CD4-positive, alpha-beta T cell treated with Interleukin-15 for 1 hour (primary cell): ENCODE measurements at regions not wholly inside any gene's neighbourhood (a gene's known extent, or its start where the extent isn't known, plus 50 kb on each side); places are given as distances from the start of the nearest gene placed in this dataset.

Source experiments
- DNase-seq: peaks from one replicate; pipeline ENCODE4 v3.0.0-alpha.2; 2020

- no peak for DNase-seq
Observed at GRCh38 chr1:87937831-87938395, 609.2 kb downstream of the LMO4 start.

GRCh38 chr1:87938631-87939030, 610.0 kb downstream of the LMO4 start:
- no peak for DNase-seq

- no peak for DNase-seq
Observed at GRCh38 chr1:87939444-87939843, 610.8 kb downstream of the LMO4 start.

DNA sequence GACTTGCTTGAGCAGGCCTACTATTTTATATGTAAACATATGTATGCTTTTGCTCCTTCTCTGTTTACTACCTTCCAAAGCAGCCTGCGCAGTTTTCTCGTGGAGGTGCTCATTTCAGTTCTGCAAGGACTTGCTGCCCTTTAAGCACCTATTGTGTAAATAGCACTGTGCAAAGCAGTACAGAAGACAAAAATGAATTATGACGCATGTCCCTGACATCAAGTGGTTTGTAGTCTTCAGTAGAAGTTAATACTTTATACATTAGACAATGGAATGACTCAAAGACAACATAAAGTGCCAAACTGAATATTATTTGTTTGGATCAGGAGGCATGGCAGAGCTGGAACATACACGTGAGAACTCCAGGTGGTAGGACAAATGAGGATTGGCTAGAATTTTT, 611.7 kb downstream of the LMO4 start:
- no peak for DNase-seq

DNA sequence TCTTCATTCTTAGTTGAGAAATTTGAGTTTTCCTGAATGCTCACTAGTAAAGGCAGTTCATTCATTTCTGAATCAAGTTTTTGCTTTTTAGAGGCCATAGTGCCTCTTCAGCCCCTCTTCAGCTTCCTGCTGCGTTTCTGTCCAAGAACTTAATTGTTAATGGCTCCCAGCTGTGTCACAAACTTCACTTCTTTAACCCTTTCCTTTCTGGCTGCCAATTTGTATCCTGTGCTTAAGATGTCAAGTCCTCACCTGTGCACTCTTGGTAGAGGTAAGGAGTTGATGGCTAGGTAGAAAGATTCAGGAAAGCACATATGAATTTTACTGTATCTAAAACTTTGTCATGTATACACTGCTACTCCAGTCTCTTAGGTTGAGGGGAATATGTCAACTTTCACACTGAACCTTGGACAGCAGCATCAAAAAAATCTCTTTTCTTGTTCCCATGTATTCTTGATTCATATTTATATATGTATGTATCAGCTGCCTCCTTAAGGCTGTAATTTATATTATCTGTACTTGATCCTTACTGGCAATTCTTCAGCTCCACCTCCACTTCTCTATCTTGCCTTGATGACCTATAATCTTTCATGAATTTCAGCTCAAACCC, 612.8 kb downstream of the LMO4 start:
- DNase-seq: no peak

GRCh38 chr1:87942165-87942564, 613.5 kb downstream of the LMO4 start:
- no peak for DNase-seq

DNA sequence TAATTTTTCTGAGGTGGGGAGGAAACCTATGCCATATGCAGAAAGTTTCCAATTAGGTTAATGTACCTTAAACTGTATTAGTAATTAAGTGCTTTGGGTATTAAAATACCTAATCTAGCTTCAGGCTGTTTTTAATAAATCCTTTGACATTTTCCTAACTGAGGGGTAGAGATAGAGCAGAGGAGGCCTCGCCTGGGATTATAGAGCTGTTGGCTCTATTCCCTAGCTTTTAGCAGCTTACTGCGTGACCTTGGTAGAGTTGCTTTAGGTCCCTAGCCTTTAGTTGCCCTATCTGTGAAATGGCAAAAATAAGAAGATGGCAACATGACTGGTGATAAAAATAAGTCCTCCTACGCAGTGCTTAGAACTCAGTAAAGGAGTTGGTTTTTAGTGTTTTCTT, 621.0 kb downstream of the LMO4 start:
- no peak for DNase-seq

GRCh38 chr1:87950369-87950768, 621.7 kb downstream of the LMO4 start:
- no peak for DNase-seq

- DNase-seq: no peak
Observed at GRCh38 chr1:87951409-87951808, 622.7 kb downstream of the LMO4 start.

DNA sequence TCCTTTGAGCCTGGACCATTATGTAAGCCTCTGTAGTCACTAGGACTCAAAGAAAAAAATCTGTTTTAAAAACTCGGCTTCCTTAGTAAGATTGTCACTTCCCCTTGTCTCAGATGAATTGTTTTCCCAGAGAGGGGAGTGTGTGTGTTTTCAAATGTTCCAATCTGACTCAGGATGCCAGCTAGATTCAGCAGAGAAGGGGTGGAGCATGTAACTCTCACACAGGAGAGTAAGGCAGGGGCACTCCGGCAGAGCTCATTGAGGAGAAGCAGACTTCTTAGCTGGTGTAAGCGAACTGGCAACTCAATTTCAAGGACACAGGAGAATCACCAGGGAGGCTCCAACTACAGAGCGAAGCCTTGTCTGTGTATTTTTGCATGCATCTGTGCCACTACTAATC, 623.2 kb downstream of the LMO4 start:
- no peak for DNase-seq

DNA sequence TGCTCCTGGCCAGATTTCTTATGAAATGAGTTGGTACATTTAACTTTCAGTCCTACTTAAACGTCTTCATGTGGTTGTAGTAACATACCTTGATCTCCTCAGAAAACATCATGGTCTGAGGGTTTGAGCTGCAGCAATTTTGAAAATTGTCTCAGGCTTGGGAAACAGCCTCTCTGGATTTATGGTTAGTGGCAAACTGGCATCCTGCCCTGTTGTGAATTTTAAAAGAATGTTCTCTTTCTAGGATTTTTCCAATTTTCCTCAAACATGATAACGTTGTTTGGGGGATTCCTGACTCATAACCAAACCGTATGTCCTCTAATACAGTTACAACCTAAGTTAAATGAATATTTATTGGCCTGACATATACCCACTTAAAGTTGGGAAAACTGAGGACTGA, 624.4 kb downstream of the LMO4 start:
- no peak for DNase-seq

- peak; percentile 62 for DNase-seq
Observed at GRCh38 chr1:87953732-87954344, 625.2 kb downstream of the LMO4 start.

DNA sequence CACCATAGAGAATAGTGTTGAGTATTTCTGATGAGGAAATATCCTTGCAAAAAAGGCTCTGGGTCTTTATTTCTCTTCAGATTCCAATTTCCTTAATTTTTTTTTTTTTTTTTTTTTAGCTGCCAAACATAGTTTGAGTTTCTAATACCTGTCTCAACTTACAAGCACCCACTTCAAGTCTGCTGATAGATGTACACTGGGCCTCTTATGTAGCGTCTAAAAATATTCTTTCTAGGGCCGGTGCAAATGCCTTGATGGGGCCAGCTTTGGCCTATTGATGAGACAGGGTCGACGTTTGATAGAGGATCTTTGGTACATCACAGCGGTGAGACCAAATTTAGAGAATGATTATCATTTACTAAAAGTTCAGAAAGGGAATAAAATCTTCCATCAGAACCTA, 626.4 kb downstream of the LMO4 start:
- DNase-seq: no peak

DNA sequence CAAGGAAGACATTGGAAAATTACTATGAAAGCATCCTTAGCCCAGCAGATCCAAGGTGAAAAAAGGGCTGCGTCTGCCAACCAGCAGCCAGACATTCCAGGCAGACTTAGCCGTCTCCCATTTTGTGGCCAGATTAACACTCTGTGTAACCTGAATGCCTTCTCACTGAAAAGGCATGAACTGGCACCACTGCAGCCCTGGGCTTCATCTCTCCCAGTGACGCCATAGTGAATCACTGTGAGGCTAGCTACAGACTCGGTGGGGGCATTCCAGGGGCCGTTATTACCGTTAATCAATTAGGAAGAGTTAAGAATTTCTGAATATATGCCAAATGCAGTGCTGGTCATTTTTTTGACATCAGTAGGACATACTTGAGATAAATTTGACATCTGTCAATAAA, 627.4 kb downstream of the LMO4 start:
- DNase-seq: no peak

DNA sequence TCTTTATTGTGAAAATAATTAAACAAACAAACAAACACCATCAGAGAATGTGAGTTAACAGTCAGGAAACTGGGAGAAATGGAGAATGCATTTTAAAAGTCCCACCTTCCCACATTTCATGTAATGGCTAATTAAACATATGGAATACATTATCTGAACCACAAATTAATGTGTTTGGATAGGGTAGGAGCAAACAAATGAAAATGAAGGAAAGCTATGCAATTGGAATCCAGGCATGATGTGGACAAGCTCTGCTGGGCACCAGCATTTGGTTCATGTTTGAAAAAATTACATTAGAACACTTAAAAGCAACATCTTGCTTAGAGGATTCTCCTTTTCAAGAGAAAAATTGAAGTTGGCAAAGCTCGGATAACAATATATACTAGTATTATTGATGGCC, 628.1 kb downstream of the LMO4 start:
- DNase-seq: no peak

- no peak for DNase-seq
Observed at GRCh38 chr1:87957331-87957730, 628.7 kb downstream of the LMO4 start.

DNA sequence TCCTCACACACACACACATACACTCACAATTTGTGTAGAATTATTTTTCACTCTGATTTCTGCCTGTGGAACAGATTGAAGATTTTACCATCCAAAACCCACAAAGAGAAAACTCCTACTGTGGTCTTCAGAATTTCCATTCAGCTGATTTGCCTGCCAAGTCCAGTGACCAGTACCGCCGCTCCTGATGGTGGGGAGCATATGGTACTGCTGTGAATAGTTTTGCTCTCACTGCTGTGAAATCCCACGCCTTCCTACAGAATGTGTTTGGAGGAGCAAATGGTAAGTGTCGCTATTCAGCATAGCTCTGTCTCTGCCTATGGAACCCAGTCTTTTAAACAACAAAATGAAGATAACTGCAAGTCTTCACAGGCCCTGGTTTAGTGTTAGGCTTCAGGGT, 629.5 kb downstream of the LMO4 start:
- DNase-seq: no peak

DNA sequence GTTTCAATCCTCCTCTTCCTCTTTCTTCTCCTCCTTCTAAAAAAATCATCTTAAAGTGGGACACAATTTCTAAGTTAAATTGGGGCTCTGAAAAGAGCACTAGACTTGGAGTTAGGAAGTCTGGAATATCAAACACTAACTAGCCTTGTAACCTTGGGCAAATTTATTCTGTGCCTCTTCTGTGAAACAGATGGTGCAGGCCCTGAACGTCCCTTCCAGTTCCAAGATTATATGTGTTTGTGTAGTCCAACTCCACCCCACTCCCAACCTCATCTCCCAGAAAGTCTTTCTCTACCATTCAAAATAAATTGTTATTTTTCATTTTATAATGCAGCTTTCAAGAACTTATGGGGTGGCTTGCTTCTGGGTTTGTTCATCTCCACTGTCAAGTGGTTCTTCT, 630.0 kb downstream of the LMO4 start:
- DNase-seq: no peak

DNA sequence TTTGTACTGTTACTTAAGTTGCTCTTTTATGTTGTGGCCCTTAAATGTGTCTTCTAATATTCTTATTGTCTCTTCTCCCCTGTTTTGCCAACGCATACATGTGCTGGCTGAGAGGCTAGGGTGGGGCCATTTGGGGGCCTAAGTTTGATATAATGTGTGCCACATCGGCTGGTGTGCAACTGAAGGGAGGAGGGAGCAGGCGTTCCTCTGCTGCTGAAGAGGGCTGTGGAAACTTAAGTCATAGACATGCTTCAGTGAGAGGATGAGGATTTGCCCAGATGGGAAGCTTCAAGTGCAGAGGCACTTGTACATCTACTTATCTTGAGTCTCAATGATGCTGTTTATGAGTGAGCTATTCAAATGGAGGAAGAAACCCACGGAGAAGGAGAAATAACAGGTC, 630.6 kb downstream of the LMO4 start:
- DNase-seq: no peak

DNA sequence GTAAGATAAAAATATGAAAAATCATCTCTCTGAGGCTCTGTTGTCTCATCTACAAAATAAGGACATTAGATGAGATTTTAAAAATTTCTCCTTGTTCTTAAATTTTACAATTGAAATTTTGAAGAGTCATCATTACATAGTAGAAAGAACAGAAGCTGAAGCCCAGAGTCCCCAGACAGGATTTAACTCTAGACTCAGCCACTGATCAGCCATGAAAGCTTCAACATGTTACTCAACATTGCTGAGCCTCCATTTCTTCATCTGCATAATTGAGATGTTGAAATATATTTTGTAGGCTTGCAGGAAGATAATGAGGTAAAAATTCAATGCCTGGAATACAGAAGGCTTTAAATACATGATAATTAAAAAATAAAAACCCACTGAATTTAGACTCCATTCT, 633.3 kb downstream of the LMO4 start:
- DNase-seq: no peak

DNA sequence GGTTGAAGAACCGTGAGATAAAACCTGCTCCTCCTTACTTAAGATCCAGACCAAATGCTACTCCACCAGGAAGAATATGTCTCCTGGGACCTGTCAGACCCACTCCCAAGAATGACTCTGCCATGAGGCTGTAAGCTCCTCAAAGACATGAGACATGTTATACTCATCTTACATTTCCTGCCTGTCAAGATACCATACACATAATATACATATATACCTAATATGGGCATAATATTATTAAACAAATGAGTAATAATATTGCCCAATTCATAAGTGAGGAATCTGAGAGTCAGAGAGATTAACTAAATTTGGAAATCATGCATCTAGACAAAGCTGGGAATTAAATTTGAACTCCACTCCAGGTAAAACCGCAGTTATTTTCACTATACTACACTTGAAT, 634.9 kb downstream of the LMO4 start:
- no peak for DNase-seq

- no peak for DNase-seq
Observed at GRCh38 chr1:87965193-87965592, 636.5 kb downstream of the LMO4 start.

- DNase-seq: no peak
Observed at GRCh38 chr1:87968197-87968955, 639.7 kb downstream of the LMO4 start.

DNA sequence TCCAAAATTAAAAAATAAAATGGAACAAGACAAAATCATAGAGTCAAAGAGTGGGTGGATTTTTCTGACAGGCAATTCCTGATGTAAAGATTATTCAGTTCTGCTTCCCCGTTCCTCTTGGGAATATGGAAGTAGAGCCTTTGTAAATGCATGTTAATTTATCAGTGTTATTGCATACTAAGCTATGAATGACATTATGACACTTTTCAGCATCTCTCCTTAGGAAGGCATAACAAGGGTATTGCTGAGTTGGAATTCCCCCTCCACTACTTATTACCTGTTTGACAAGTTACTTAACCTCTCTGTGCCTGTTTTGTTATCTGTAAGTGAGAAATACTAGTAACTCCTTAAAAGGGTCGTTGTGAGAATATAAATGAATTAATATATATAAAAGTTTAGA, 640.4 kb downstream of the LMO4 start:
- DNase-seq: no peak
